Activated B cell treated with CpG ODN at 0.5 μM for 24 hours (primary cell): ENCODE measurements at regions not wholly inside any gene's neighbourhood (a gene's known extent, or its start where the extent isn't known, plus 50 kb on each side); places are given as distances from the start of the nearest gene placed in this dataset.

Source experiments
- ATAC-seq: fragments of 200-7000 bp; cut with Tn5 transposase; one replicate; pipeline ENCODE4 v1.10.0; 2021; ENCODE audit warnings: low read depth, mild to moderate bottlenecking, moderate library complexity
- CTCF ChIA-PET: fragments of 350-600 bp; sonication (Branson Sonifier 250); formaldehyde crosslinking; loops from one replicate; lab custom pipeline; 2021; ENCODE audit warnings: antibody characterized with exemption; lab: Charles Lee
- POLR2A ChIA-PET: fragments of 350-600 bp; sonication (Branson Sonifier 250); formaldehyde crosslinking; loops from one replicate; lab custom pipeline; 2021; ENCODE audit warnings: antibody characterized with exemption; lab: Charles Lee
- DNase-seq: peaks from one replicate; pipeline ENCODE4 v3.0.0; 2022
- H3K27ac Mint-ChIP-seq: one replicate; pipeline ENCODE4 v1.8.0; 2020; ENCODE audit warnings: mixed read lengths
- H3K27me3 Mint-ChIP-seq: one replicate; pipeline ENCODE4 v1.8.0; 2021; ENCODE audit warnings: mixed read lengths
- H3K36me3 Mint-ChIP-seq: one replicate; pipeline ENCODE4 v1.8.0; 2021; ENCODE audit warnings: low read depth, mixed read lengths
- H3K4me1 Mint-ChIP-seq: one replicate; pipeline ENCODE4 v1.8.0; 2021; ENCODE audit warnings: mixed read lengths
- H3K4me3 Mint-ChIP-seq: one replicate; pipeline ENCODE4 v1.8.0; 2020; ENCODE audit warnings: mild to moderate bottlenecking, mixed read lengths
- H3K9me3 Mint-ChIP-seq: one replicate; pipeline ENCODE4 v1.8.0; 2020; ENCODE audit warnings: mixed read lengths
- CTCF ChIP-seq: fragments of 200-600 bp; IDR thresholded peaks from one replicate; pipeline ENCODE4 v1.8.0; 2022; ENCODE audit warnings: antibody characterized with exemption, mild to moderate bottlenecking
- intact Hi-C: fragments of 100-400 bp; cut with micrococcal nuclease; formaldehyde crosslinking; loops from one replicate; pipeline ENCODE4 v1.15.1; 2024

- Mint-ChIP-seq H3K4me3 (no peak overlapping the region), H3K4me1 (no peaks in the 10 kb centered on the region), H3K27me3 (no peaks in the 10 kb centered on the region), H3K36me3 (no peaks in the 10 kb centered on the region), H3K27ac (no peak overlapping the region), H3K9me3 (peaks cover 15% of the 10 kb centered on the region)
- no peak for TF ChIP-seq CTCF
- no peak for DNase-seq
- POLR2A ChIA-PET, result no interaction called here
- ATAC-seq, result no peak
- CTCF ChIA-PET, result no interaction called here
- intact Hi-C loops, result no loop called here
These were observed 879.5 kb downstream of the SORCS1 start for GRCh38 chr10:106284802-106285587.

- Mint-ChIP-seq H3K4me1 (no peaks in the 10 kb centered on the region), H3K27me3 (no peaks in the 10 kb centered on the region), H3K9me3 (peaks cover 12% of the 10 kb centered on the region), H3K4me3 (no peak overlapping the region), H3K36me3 (no peaks in the 10 kb centered on the region), H3K27ac (no peak overlapping the region)
- intact Hi-C loops, result no loop called here
- CTCF ChIA-PET, result no interaction called here
- DNase-seq, result no peak
- ATAC-seq, result no peak
- POLR2A ChIA-PET, result no interaction called here
- TF ChIP-seq CTCF, result no peak
These were observed 883.5 kb downstream of the SORCS1 start for GRCh38 chr10:106280896-106281460.

- ATAC-seq (no peak), DNase-seq (no peak)
- no peak for TF ChIP-seq CTCF
- no peak overlapping the region for H3K27ac Mint-ChIP-seq
- ChIA-PET CTCF (no interaction called here), POLR2A (no interaction called here)
- H3K9me3 Mint-ChIP-seq, result peaks cover 4% of the 10 kb centered on the region
- intact Hi-C loops, result no loop called here
- no peaks in the 10 kb centered on the region for H3K36me3 Mint-ChIP-seq
- no peaks in the 10 kb centered on the region for H3K4me1 Mint-ChIP-seq
- H3K27me3 Mint-ChIP-seq, result no peaks in the 10 kb centered on the region
- no peak overlapping the region for H3K4me3 Mint-ChIP-seq
These were observed 886.1 kb downstream of the SORCS1 start for GRCh38 chr10:106278383-106278782.

- Mint-ChIP-seq H3K27ac (no peak overlapping the region), H3K4me3 (no peak overlapping the region), H3K9me3 (peaks cover 3% of the 10 kb centered on the region), H3K36me3 (no peaks in the 10 kb centered on the region), H3K4me1 (no peaks in the 10 kb centered on the region), H3K27me3 (no peaks in the 10 kb centered on the region)
- TF ChIP-seq CTCF, result no peak
- ChIA-PET POLR2A (no interaction called here), CTCF (no interaction called here)
- DNase-seq, result no peak
- intact Hi-C loops, result no loop called here
- ATAC-seq, result no peak
These were observed 893.3 kb downstream of the SORCS1 start for GRCh38 chr10:106271237-106271636.

- intact Hi-C loops, result no loop called here
- Mint-ChIP-seq H3K4me1 (no peaks in the 10 kb centered on the region), H3K27me3 (no peaks in the 10 kb centered on the region), H3K27ac (no peak overlapping the region), H3K36me3 (no peaks in the 10 kb centered on the region), H3K9me3 (peaks cover 10% of the 10 kb centered on the region), H3K4me3 (no peak overlapping the region)
- no peak for DNase-seq
- CTCF ChIA-PET, result no interaction called here
- TF ChIP-seq CTCF, result no peak
- no peak for ATAC-seq
- POLR2A ChIA-PET, result no interaction called here
These were observed 896.5 kb downstream of the SORCS1 start for GRCh38 chr10:106268000-106268399.
